ENCODE measurements at regions not wholly inside any gene's neighbourhood (a gene's known extent, or its start where the extent isn't known, plus 50 kb on each side); places are given as distances from the start of the nearest gene placed in this dataset.

GRCh38 chr22:26845021-26845743 is 187.8 kb downstream of the MIAT start:
- TF ChIP-seq CTCF (IDR thresholded peaks at IDR 0.05) (no peak), POLR2AphosphoS5 (IDR thresholded peaks at IDR 0.05) (no peak)

All from suprapubic skin (tissue), 3 donors.